GM11168 (cell line): ENCODE measurements at regions not wholly inside any gene's neighbourhood (a gene's known extent, or its start where the extent isn't known, plus 50 kb on each side); places are given as distances from the start of the nearest gene placed in this dataset.

Experiments used
- in situ Hi-C: fragments of 300-500 bp; cut with MboI; formaldehyde crosslinking; loops from one replicate; pipeline ENCODE4 v1.12.0; 2022; ENCODE audit warnings: low sequenced_read_pairs; ENCODE audit not compliant: unreplicated experiment

DNA sequence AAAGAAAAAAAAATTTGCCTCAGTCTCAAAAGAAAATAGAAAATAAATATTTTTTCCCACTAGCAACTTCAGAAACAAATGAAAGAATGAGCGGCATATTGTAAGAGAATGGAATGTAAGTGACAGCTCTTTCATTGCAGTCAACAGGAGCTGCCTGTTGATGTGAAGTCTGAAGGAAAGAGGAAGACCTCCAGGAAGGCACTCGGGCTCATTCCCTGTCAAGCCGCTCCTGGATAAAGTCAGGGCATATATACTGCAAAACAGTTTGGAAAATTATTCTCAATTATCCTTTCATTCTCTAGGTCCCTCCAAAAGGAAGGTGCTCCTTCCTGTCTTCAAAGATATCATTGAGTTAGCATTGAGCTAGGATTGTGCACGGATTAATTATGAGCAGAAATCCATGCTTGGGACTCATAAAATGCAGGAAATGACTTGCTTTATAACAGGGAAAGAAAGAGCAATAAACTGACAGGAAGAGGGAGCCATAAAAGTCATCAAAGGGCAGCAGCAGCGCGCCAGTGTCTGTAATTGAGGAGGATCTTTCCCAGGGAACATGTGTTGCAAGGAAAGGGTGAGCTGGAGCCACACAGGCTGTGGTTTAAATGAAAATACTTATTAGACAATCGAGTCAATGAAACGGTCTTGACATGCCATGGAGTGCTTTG, 218.2 kb downstream of the C6orf118 start:
- in situ Hi-C loops, result no loop called here

- in situ Hi-C loops, result no loop called here
Observed at GRCh38 chr6:165090242-165090641, 219.2 kb downstream of the C6orf118 start.

- in situ Hi-C loops, result no loop called here
Observed at GRCh38 chr6:165086814-165087213, 222.6 kb downstream of the C6orf118 start.

GRCh38 chr6:165082636-165083035, 226.8 kb downstream of the C6orf118 start:
- in situ Hi-C loops, result no loop called here

DNA sequence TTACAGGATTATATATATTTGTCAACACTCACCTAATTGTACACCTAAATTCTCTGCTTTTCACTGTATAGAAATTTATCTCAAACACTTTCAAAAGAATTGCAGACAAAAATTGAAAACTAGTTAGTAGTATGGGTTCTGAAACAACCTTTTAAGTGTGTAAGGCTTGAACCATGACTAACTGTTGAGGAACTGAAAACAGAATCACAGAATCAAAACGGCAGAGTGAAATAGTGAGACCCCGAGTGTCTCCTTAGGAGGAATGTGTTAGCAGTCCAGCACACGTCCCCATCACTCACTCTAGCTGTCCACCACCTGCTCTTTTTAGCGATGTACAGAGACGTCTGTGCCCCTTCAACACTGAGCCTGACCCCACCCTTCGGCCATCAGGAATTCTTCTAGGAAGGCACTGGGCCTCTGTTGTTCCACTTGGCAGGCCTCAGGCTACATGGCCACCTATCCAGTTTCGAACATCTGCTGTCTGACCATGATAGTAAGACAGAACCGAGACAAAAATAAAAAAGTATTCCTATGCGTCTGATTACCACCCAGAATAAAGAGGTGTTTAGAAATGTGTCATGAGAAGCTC, 227.4 kb downstream of the C6orf118 start:
- in situ Hi-C loops, result no loop called here

- in situ Hi-C loops, result no loop called here
Observed at GRCh38 chr6:165077876-165078275, 231.5 kb downstream of the C6orf118 start.

DNA sequence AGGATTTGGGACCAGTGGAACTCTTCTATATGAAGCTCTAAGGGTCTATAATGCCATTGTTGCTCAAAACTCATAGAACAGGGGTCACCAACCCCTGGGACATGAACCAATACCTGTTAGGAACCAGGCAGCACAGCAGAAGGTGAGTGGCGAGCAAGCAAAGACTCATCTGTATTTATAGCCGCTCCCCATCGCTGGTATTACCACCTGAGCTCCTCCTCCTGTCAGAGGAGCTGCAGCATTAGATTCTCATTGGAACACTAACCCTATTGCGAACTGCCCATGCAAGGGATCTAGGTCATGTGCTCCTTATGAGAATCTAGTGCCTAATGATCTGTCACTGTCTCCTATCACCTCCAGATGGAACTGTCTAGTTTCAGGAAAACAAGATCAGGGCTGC, 237.5 kb downstream of the C6orf118 start:
- in situ Hi-C loops, result no loop called here

DNA sequence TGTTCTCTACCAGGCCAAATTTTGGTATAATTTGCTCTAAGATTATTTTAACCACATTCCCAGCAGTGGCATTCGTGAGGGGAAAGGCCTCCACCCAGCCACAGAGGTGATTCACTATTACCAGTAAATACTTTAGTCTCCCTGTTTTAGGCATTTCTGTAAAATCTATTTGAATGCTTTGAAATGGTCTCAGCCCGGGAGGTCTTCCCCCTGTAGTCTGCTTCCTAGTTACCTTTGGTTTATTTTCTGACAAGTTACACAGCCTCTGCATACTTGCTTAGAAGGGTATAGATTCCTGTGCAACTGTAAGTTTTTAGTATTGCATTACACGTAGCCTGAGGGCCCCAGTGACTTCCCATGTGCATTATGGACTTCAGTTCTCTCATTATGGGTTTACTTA, 248.7 kb downstream of the C6orf118 start:
- in situ Hi-C loops, result no loop called here

DNA sequence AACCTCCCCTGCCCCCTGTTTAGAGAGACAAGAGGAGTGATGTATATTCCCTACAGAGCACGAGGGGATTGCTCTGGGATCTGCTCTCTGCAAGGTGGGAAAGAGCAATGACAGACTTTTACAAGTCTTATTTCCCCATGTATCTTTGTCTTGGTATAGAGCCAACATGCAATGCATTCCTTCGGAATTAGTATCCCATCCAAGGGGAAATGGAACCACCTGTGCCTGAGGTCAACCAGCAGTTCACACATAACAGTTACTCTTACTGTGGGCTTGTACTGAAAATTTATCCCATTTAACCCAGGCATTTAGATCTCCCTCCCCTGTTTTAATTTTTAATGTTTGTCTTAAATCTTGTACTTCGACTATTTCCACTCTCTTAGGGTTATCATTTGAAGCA, 250.4 kb downstream of the C6orf118 start:
- in situ Hi-C loops, result no loop called here

DNA sequence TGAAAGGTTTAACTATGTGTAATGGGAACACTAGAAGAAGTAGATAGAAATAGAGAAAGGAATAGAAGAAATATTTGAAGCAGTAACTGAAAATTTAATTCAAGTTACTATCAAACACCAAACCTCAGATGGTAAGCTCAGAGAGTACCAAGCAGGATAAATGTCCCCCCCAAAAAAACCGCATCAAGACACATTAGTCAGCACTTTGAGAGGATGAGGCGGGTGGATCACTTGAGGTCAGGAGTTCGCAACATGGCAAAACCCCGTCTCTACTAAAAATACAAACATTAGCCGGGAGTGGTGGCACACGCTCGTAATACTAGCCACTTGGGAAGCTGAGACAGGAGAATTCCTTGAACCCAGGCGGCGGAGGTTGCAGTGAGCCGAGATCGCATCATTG, 253.1 kb downstream of the C6orf118 start:
- in situ Hi-C loops, result no loop called here

DNA sequence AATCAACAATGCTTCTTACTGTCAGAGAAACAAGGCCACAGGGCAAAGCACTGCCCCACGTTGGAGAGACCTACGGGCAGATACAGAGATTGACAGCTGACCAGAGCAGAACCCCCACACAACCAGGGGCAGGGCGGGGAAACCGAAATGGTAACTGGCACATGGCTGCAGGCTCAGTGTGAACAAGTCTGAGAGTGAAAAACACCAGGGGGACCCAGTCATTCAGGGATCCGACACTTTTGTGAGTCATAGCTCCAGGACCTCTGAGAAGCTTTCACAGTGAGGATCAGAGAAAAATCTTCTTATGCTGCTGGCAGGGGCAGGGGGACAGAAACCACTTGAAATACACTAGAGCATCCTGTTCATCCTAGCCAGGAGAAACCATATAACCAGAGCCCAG, 254.2 kb downstream of the C6orf118 start:
- in situ Hi-C loops, result no loop called here

- in situ Hi-C loops, result no loop called here
Observed at GRCh38 chr6:165052561-165053480, 256.6 kb downstream of the C6orf118 start.

DNA sequence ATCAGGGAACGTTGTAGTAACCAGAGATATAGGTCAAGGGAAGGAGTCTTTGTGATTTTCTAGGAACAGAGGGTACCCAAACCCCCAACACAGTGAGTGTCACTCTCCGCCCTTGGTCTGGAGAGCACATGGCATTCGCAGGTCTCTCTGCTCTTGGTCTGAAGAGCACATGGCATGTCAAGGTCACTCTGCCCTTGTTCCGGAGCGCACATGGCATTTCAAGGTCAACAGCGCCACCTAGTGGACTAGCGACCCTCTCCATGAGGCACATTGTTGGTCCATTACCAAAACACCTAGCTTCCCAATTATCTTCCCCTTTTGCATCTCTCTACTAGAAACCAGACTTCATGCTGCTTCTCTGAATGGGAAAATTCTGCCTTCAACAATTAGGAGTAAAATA, 260.0 kb downstream of the C6orf118 start:
- in situ Hi-C loops, result no loop called here

- in situ Hi-C loops, result no loop called here
Observed at GRCh38 chr6:165047952-165048351, 261.5 kb downstream of the C6orf118 start.

- in situ Hi-C loops, result no loop called here
Observed at GRCh38 chr6:165045631-165046030, 263.8 kb downstream of the C6orf118 start.

GRCh38 chr6:165042912-165043311, 266.5 kb downstream of the C6orf118 start:
- in situ Hi-C loops, result no loop called here

DNA sequence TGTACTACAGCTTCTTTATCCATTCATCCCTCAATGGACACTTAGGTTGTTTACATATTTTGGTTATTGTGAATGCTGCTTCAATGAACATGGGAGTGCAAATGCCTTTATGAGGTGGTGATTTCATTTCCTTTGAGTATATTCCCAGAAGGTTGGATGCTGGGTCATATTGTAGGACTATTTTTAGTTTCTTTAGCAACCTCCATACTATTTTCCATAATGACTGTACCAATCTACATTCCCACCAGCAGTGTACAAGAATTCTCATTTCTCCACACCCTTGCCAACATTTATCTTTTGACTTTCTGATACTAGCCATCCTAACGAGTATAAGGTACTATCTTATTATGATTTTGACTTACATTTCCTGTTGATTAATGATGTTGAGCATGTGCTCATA, 269.0 kb downstream of the C6orf118 start:
- in situ Hi-C loops, result no loop called here

- in situ Hi-C loops, result no loop called here
Observed at GRCh38 chr6:165034271-165034741, 275.1 kb downstream of the C6orf118 start.

- in situ Hi-C loops, result no loop called here
Observed at GRCh38 chr6:165031502-165031901, 277.9 kb downstream of the C6orf118 start.

GRCh38 chr6:165025040-165025439, 284.4 kb downstream of the C6orf118 start:
- in situ Hi-C loops, result no loop called here

DNA sequence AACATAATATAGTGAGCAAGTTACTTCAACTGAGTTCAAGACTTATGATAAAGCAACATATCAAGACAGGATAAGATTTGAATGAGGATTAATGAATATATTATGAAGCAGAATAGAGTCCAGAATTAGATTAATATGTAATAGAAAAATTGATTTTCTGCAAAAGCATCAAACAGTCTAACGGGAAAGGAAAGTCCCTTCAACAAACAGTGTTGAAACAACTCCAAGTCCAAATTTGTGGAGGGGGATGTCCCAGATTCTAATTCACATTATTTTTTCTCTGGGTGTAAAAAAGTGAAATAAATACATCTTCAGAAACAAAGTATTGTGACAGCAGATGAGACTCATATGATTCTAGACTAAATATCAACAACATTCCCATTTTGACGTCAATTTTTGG, 289.7 kb downstream of the C6orf118 start:
- in situ Hi-C loops, result no loop called here
